ENCODE measurements at regions not wholly inside any gene's neighbourhood (a gene's known extent, or its start where the extent isn't known, plus 50 kb on each side); places are given as distances from the start of the nearest gene placed in this dataset.
A peak's percentile ranks its signal among the peaks of the same experiment; 100 is the strongest.

DNA sequence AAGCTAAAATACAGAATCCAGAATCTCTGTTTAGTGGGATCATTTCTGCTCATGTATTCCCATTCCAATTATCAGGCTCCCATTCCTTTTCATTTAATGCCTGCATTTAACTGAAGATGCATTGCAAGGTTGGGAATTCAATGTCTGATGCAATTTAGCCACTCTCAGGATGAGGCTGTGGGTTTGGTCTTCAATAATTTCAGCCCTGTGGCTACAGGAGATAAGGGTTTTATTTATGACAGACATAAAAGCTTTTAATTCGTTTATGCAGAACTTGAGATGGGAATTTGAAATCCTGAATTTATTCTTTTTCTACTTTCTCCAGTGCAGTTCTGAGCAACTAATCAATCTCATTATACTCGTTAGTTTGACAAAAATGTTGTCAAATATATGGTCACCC lies 1225.9 kb downstream of the PCDH18 start:
- TF ChIP-seq, protein P1, sequence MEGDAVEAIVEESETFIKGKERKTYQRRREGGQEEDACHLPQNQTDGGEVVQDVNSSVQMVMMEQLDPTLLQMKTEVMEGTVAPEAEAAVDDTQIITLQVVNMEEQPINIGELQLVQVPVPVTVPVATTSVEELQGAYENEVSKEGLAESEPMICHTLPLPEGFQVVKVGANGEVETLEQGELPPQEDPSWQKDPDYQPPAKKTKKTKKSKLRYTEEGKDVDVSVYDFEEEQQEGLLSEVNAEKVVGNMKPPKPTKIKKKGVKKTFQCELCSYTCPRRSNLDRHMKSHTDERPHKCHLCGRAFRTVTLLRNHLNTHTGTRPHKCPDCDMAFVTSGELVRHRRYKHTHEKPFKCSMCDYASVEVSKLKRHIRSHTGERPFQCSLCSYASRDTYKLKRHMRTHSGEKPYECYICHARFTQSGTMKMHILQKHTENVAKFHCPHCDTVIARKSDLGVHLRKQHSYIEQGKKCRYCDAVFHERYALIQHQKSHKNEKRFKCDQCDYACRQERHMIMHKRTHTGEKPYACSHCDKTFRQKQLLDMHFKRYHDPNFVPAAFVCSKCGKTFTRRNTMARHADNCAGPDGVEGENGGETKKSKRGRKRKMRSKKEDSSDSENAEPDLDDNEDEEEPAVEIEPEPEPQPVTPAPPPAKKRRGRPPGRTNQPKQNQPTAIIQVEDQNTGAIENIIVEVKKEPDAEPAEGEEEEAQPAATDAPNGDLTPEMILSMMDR (IDR thresholded peaks at IDR 0.05; ENCODE audit: insufficient read depth, low read length, severe bottlenecking): no peak
- no peak overlapping the region for H3K4me3 ChIP-seq (ENCODE audit: low read depth, low read length)
- DNase-seq (ENCODE audit: low read depth) (no peak), FAIRE-seq (no peak)
- no peaks in the 10 kb centered on the region for H3K36me3 ChIP-seq (ENCODE audit: control insufficient read depth, insufficient read depth, low read length)
- H3K27me3 ChIP-seq (ENCODE audit: control insufficient read depth, insufficient read depth, low read length): no peaks in the 10 kb centered on the region

- TF ChIP-seq, protein P1 (IDR thresholded peaks at IDR 0.05; ENCODE audit: insufficient read depth, low read length, severe bottlenecking): no peak
- FAIRE-seq: no peak
- Histone ChIP-seq H3K27me3 (ENCODE audit: control insufficient read depth, insufficient read depth, low read length) (no peaks in the 10 kb centered on the region), H3K4me3 (ENCODE audit: low read depth, low read length) (no peak overlapping the region), H3K36me3 (ENCODE audit: control insufficient read depth, insufficient read depth, low read length) (no peaks in the 10 kb centered on the region)
- DNase-seq (ENCODE audit: low read depth): peak; percentile 1
Measured at GRCh38 chr4:136302566-136302965, 1229.7 kb downstream of the PCDH18 start.

GRCh38 chr4:136301749-136302495 lies 1230.4 kb downstream of the PCDH18 start:
- DNase-seq (ENCODE audit: low read depth) (no peak), FAIRE-seq (no peak)
- Histone ChIP-seq H3K27me3 (ENCODE audit: control insufficient read depth, insufficient read depth, low read length) (no peaks in the 10 kb centered on the region), H3K36me3 (ENCODE audit: control insufficient read depth, insufficient read depth, low read length) (no peaks in the 10 kb centered on the region), H3K4me3 (ENCODE audit: low read depth, low read length) (no peak overlapping the region)
- TF ChIP-seq, protein P1 (IDR thresholded peaks at IDR 0.05; ENCODE audit: insufficient read depth, low read length, severe bottlenecking): no peak

DNA sequence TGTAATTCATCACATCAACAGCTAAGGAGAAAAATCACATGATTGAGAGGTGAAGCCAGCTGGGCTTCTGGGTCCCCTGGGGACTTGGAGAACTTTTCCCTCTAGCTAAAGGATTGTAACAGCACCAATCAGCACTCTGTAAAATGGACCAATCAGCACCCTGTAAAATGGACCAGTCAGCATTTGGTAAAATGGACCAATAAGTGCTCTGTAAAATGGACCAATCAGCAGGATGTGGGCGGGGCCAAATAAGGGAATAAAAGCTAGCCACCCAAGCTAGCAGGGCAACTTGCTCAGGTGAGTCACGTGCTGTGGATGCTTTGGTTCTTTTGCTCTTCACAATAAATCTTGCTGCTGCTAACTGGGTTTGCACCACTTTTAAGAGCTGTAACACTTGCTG lies 1248.3 kb downstream of the PCDH18 start:
- no peak for FAIRE-seq
- TF ChIP-seq, protein P1 (IDR thresholded peaks at IDR 0.05; ENCODE audit: insufficient read depth, low read length, severe bottlenecking): no peak
- Histone ChIP-seq H3K4me3 (ENCODE audit: low read depth, low read length) (no peak overlapping the region), H3K27me3 (ENCODE audit: control insufficient read depth, insufficient read depth, low read length) (no peaks in the 10 kb centered on the region), H3K36me3 (ENCODE audit: control insufficient read depth, insufficient read depth, low read length) (no peaks in the 10 kb centered on the region)
- no peak for DNase-seq (ENCODE audit: low read depth)

GRCh38 chr4:136281889-136282288 lies 1250.4 kb downstream of the PCDH18 start:
- Histone ChIP-seq H3K27me3 (ENCODE audit: control insufficient read depth, insufficient read depth, low read length) (no peaks in the 10 kb centered on the region), H3K4me3 (ENCODE audit: low read depth, low read length) (no peak overlapping the region), H3K36me3 (ENCODE audit: control insufficient read depth, insufficient read depth, low read length) (no peaks in the 10 kb centered on the region)
- no peak for FAIRE-seq
- no peak for DNase-seq (ENCODE audit: low read depth)
- TF ChIP-seq, protein P1 (IDR thresholded peaks at IDR 0.05; ENCODE audit: insufficient read depth, low read length, severe bottlenecking): no peak

GRCh38 chr4:136281307-136281706 lies 1251.0 kb downstream of the PCDH18 start:
- no peak overlapping the region for H3K4me3 ChIP-seq (ENCODE audit: low read depth, low read length)
- no peaks in the 10 kb centered on the region for H3K36me3 ChIP-seq (ENCODE audit: control insufficient read depth, insufficient read depth, low read length)
- FAIRE-seq (no peak), DNase-seq (ENCODE audit: low read depth) (no peak)
- H3K27me3 ChIP-seq (ENCODE audit: control insufficient read depth, insufficient read depth, low read length): no peaks in the 10 kb centered on the region
- TF ChIP-seq, protein P1 (IDR thresholded peaks at IDR 0.05; ENCODE audit: insufficient read depth, low read length, severe bottlenecking): no peak
